Esophagus squamous epithelium (tissue), 5 donors: ENCODE measurements at regions not wholly inside any gene's neighbourhood (a gene's known extent, or its start where the extent isn't known, plus 50 kb on each side); places are given as distances from the start of the nearest gene placed in this dataset.

Experiments used
- DNase-seq: peaks from one replicate; lab custom pipeline; 2025; lab: John Stamatoyannopoulos, UW
- H3K27ac ChIP-seq, 4 donors: fragments of 200-600 bp; sonication (generic); one replicate each; pipeline ENCODE4 v1.5.1; 2016 to 2019; ENCODE audit warnings: mild to moderate bottlenecking in 1 of 4
- H3K27me3 ChIP-seq, 4 donors: fragments of 200-600 bp; sonication (generic); 1 replicate in 3 of 4; 2 replicates in 1 of 4; pipeline versions ENCODE4 v1.5.1 to v1.6.0; 2017 to 2021; ENCODE audit warnings: antibody characterized with exemption in 1 of 4
- H3K36me3 ChIP-seq, 3 donors: fragments of 200-600 bp; sonication (generic); one replicate each; pipeline ENCODE4 v1.5.1; 2016 to 2019
- H3K4me1 ChIP-seq, 3 donors: fragments of 200-600 bp; sonication (generic); one replicate each; pipeline ENCODE4 v1.5.1; 2017 to 2019
- H3K4me3 ChIP-seq, 4 donors: fragments of 200-600 bp; sonication (generic); 1 replicate in 3 of 4; 2 replicates in 1 of 4; pipeline ENCODE4 v1.5.1; 2016 to 2019; ENCODE audit warnings: mild to moderate bottlenecking in 2 of 4, moderate library complexity in 1 of 4
- H3K9me3 ChIP-seq, 3 donors: fragments of 200-600 bp; sonication (generic); one replicate each; pipeline ENCODE4 v1.5.1; 2016 to 2019
- CTCF ChIP-seq, 6 experiments: fragments of 450-650 bp in 4 of 6; fragments of 200-600 bp in 2 of 6; sonication (generic) in 2 of 6; IDR thresholded peaks; one replicate each; pipeline ENCODE4 v1.5.1; 2016 to 2019; ENCODE audit warnings: antibody characterized with exemption in 6 of 6, mild to moderate bottlenecking in 4 of 6, moderate library complexity in 4 of 6
- POLR2A ChIP-seq, 4 donors: fragments of 450-650 bp; IDR thresholded peaks; one replicate each; pipeline ENCODE4 v1.6.1; 2017; ENCODE audit warnings: antibody characterized with exemption in 4 of 4, mild to moderate bottlenecking in 4 of 4, moderate library complexity in 3 of 4
- WGBS, 2 donors: methylation state at CpG; one replicate each; pipeline ENCODE4 v1.1.5; 2018; 5-methylcytosine and 5-hydroxymethylcytosine counted together
- intact Hi-C: fragments of 100-400 bp; cut with DNase I; formaldehyde crosslinking; loops from one replicate; pipeline ENCODE4 v1.15.0; 2022
- donor health status: DM: yes; HTN: yes; CAD: no.

GRCh38 chr9:113808391-113809358 lies 67.4 kb upstream of the ZNF618 start:
- Histone ChIP-seq H3K4me3 (no peak overlapping the region), H3K27ac (no peak overlapping the region), H3K36me3 (no peaks in the 10 kb centered on the region), H3K4me1 (peaks cover 0 to 18% (median 6%) of the 10 kb centered on the region in 3 donors), H3K9me3 (no peaks in the 10 kb centered on the region), H3K27me3 (peaks cover 0 to 6% (median 0%) of the 10 kb centered on the region in 4 donors)
- intact Hi-C loops, result no loop called here
- no peak for DNase-seq
- 53 to 54% methylated on average over 10 of the region's 10 CpGs for WGBS, 2 donors
- no peak for TF ChIP-seq CTCF (IDR thresholded peaks at IDR 0.05)
- no peak for TF ChIP-seq POLR2A (IDR thresholded peaks at IDR 0.05)

- intact Hi-C loops, result no loop called here
- no peak overlapping the region for H3K4me3 ChIP-seq
- H3K4me1 ChIP-seq, result no peaks in the 10 kb centered on the region
- no peaks in the 10 kb centered on the region for H3K36me3 ChIP-seq
- no peak for DNase-seq
- no peak overlapping the region for H3K27ac ChIP-seq
- TF ChIP-seq CTCF (IDR thresholded peaks at IDR 0.05) (no peak), POLR2A (IDR thresholded peaks at IDR 0.05) (no peak)
- H3K27me3 ChIP-seq, result peaks cover 0 to 13% (median 0%) of the 10 kb centered on the region in 4 donors
- no peaks in the 10 kb centered on the region for H3K9me3 ChIP-seq
Measured at GRCh38 chr9:113817171-113817570, 58.9 kb upstream of the ZNF618 start.

- intact Hi-C loops, result no loop called here
- Histone ChIP-seq H3K4me3 (no peak overlapping the region), H3K27me3 (peaks cover 0 to 10% (median 0%) of the 10 kb centered on the region in 4 donors), H3K9me3 (no peaks in the 10 kb centered on the region), H3K27ac (no peak overlapping the region), H3K36me3 (no peaks in the 10 kb centered on the region), H3K4me1 (no peaks in the 10 kb centered on the region)
- TF ChIP-seq POLR2A (IDR thresholded peaks at IDR 0.05) (no peak), CTCF (IDR thresholded peaks at IDR 0.05) (no peak)
- WGBS, 2 donors, result 78 to 81% methylated on average over 1 of the region's 1 CpG
- DNase-seq, result no peak
Measured at GRCh38 chr9:113818391-113818790, 57.7 kb upstream of the ZNF618 start.

GRCh38 chr9:113822315-113822714 lies 53.8 kb upstream of the ZNF618 start:
- 79 to 90% methylated on average over 2 of the region's 2 CpGs for WGBS, 2 donors
- no peak for TF ChIP-seq CTCF (IDR thresholded peaks at IDR 0.05)
- no peak for TF ChIP-seq POLR2A (IDR thresholded peaks at IDR 0.05)
- Histone ChIP-seq H3K9me3 (peaks cover 0 to 7% (median 0%) of the 10 kb centered on the region in 3 donors), H3K36me3 (no peaks in the 10 kb centered on the region), H3K4me3 (no peak overlapping the region), H3K4me1 (no peaks in the 10 kb centered on the region), H3K27me3 (peaks cover 0 to under 1% (median 0%) of the 10 kb centered on the region in 4 donors), H3K27ac (no peak overlapping the region)
- intact Hi-C loops, result no loop called here
- no peak for DNase-seq

- H3K4me1 ChIP-seq, result no peaks in the 10 kb centered on the region
- WGBS, 2 donors, result 83 to 91% methylated on average over 1 of the region's 1 CpG
Measured at GRCh38 chr9:113823421-113823820, 52.7 kb upstream of the ZNF618 start.

More at GRCh38 chr9:113823421-113823820, 52.7 kb upstream of the ZNF618 start:
- H3K4me3 ChIP-seq, result no peak overlapping the region
- intact Hi-C loops, result no loop called here
- H3K27me3 ChIP-seq, result no peaks in the 10 kb centered on the region
- TF ChIP-seq CTCF (IDR thresholded peaks at IDR 0.05) (no peak), POLR2A (IDR thresholded peaks at IDR 0.05) (no peak)
- no peak overlapping the region for H3K27ac ChIP-seq
- no peaks in the 10 kb centered on the region for H3K36me3 ChIP-seq
- no peak for DNase-seq
- peaks cover 0 to 7% (median 0%) of the 10 kb centered on the region in 3 donors for H3K9me3 ChIP-seq
